ENCODE measurements at regions not wholly inside any gene's neighbourhood (a gene's known extent, or its start where the extent isn't known, plus 50 kb on each side); places are given as distances from the start of the nearest gene placed in this dataset.

DNA sequence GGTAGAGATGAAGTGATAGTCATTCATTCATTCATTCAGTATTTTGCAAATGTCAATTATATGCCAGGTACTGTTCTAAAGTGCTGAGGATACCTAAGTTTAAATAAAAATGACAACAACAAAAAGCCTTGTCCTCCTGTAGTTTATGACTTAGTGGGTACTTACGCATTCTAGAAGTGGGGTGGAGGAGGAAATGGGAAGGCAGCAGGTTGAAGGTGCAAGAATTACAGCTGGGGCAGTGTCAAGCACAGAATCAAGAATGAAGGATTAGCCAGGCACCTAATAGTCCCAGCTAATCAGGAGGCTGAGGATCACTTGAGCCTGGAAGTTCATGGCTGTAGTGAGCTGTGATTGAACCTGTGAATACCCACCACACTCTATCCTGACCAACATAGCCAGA, 90.7 kb upstream of the STARD13 start:
- TF ChIP-seq, protein P1, sequence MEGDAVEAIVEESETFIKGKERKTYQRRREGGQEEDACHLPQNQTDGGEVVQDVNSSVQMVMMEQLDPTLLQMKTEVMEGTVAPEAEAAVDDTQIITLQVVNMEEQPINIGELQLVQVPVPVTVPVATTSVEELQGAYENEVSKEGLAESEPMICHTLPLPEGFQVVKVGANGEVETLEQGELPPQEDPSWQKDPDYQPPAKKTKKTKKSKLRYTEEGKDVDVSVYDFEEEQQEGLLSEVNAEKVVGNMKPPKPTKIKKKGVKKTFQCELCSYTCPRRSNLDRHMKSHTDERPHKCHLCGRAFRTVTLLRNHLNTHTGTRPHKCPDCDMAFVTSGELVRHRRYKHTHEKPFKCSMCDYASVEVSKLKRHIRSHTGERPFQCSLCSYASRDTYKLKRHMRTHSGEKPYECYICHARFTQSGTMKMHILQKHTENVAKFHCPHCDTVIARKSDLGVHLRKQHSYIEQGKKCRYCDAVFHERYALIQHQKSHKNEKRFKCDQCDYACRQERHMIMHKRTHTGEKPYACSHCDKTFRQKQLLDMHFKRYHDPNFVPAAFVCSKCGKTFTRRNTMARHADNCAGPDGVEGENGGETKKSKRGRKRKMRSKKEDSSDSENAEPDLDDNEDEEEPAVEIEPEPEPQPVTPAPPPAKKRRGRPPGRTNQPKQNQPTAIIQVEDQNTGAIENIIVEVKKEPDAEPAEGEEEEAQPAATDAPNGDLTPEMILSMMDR (conservative IDR thresholded peaks at IDR 0.05; ENCODE audit: low read depth, low read length): no peak
- no peak for TF ChIP-seq EZH2 (IDR thresholded peaks at IDR 0.05; ENCODE audit: borderline replicate concordance, low read depth, low read length, poor library complexity, severe bottlenecking)
